ENCODE measurements at regions not wholly inside any gene's neighbourhood (a gene's known extent, or its start where the extent isn't known, plus 50 kb on each side); places are given as distances from the start of the nearest gene placed in this dataset.

- TF ChIP-seq POLR2AphosphoS5 (IDR thresholded peaks at IDR 0.05; ENCODE audit: borderline replicate concordance, low read depth, low read length) (no peak), EZH2 (IDR thresholded peaks at IDR 0.05) (no peak), FOXP2 (optimal IDR thresholded peaks at IDR 0.05; ENCODE audit: control extremely low read depth, extremely low read length, insufficient read depth) (no peak)
These were observed 213.9 kb upstream of the USP25 start for GRCh38 chr21:15515908-15516307.

GRCh38 chr21:15517394-15517793, 212.4 kb upstream of the USP25 start:
- no peak for DNase-seq (ENCODE audit: low read depth, low spot score)
- no peak overlapping the region for H3K9ac ChIP-seq (ENCODE audit: insufficient read length)
- H3K4me3 ChIP-seq = no peak overlapping the region
- no peak overlapping the region for H3K27ac ChIP-seq
- H3K9me3 ChIP-seq (ENCODE audit: low read depth, low read length) = no peaks in the 10 kb centered on the region
- H3K36me3 ChIP-seq (ENCODE audit: insufficient read depth, low read length) = no peaks in the 10 kb centered on the region
- TF ChIP-seq EZH2 (IDR thresholded peaks at IDR 0.05) (no peak), POLR2AphosphoS5 (IDR thresholded peaks at IDR 0.05; ENCODE audit: borderline replicate concordance, low read depth, low read length) (no peak), FOXP2 (optimal IDR thresholded peaks at IDR 0.05; ENCODE audit: control extremely low read depth, extremely low read length, insufficient read depth) (no peak)

More at GRCh38 chr21:15515908-15516307, 213.9 kb upstream of the USP25 start:
- Histone ChIP-seq H3K27ac (no peak overlapping the region), H3K36me3 (ENCODE audit: insufficient read depth, low read length) (no peaks in the 10 kb centered on the region), H3K9me3 (ENCODE audit: low read depth, low read length) (no peaks in the 10 kb centered on the region), H3K9ac (ENCODE audit: insufficient read length) (no peak overlapping the region), H3K4me3 (no peak overlapping the region)
- DNase-seq (ENCODE audit: low read depth, low spot score) = no peak

GRCh38 chr21:15520811-15521643, 208.8 kb upstream of the USP25 start:
- H3K4me3 ChIP-seq = no peak overlapping the region
- H3K27ac ChIP-seq = no peak overlapping the region
- no peaks in the 10 kb centered on the region for H3K9me3 ChIP-seq (ENCODE audit: low read depth, low read length)
- TF ChIP-seq EZH2 (IDR thresholded peaks at IDR 0.05) (no peak), POLR2AphosphoS5 (IDR thresholded peaks at IDR 0.05; ENCODE audit: borderline replicate concordance, low read depth, low read length) (no peak), FOXP2 (optimal IDR thresholded peaks at IDR 0.05; ENCODE audit: control extremely low read depth, extremely low read length, insufficient read depth) (no peak)
- H3K36me3 ChIP-seq (ENCODE audit: insufficient read depth, low read length) = no peaks in the 10 kb centered on the region
- H3K9ac ChIP-seq (ENCODE audit: insufficient read length) = no peak overlapping the region
- no peak for DNase-seq (ENCODE audit: low read depth, low spot score)

- Histone ChIP-seq H3K36me3 (ENCODE audit: insufficient read depth, low read length) (no peaks in the 10 kb centered on the region), H3K9ac (ENCODE audit: insufficient read length) (no peak overlapping the region), H3K9me3 (ENCODE audit: low read depth, low read length) (no peaks in the 10 kb centered on the region), H3K27ac (no peak overlapping the region), H3K4me3 (no peak overlapping the region)
- DNase-seq (ENCODE audit: low read depth, low spot score) = no peak
- TF ChIP-seq EZH2 (IDR thresholded peaks at IDR 0.05) = no peak
- no peak for TF ChIP-seq FOXP2 (optimal IDR thresholded peaks at IDR 0.05; ENCODE audit: control extremely low read depth, extremely low read length, insufficient read depth)
- TF ChIP-seq POLR2AphosphoS5 (IDR thresholded peaks at IDR 0.05; ENCODE audit: borderline replicate concordance, low read depth, low read length) = no peak
These were observed 208.2 kb upstream of the USP25 start for GRCh38 chr21:15521644-15522001.

- H3K9ac ChIP-seq (ENCODE audit: insufficient read length) = no peak overlapping the region
- no peaks in the 10 kb centered on the region for H3K9me3 ChIP-seq (ENCODE audit: low read depth, low read length)
- no peak for DNase-seq (ENCODE audit: low read depth, low spot score)
- no peak overlapping the region for H3K27ac ChIP-seq
- no peak overlapping the region for H3K4me3 ChIP-seq
- no peak for TF ChIP-seq POLR2AphosphoS5 (IDR thresholded peaks at IDR 0.05; ENCODE audit: borderline replicate concordance, low read depth, low read length)
- no peak for TF ChIP-seq FOXP2 (optimal IDR thresholded peaks at IDR 0.05; ENCODE audit: control extremely low read depth, extremely low read length, insufficient read depth)
- no peak for TF ChIP-seq EZH2 (IDR thresholded peaks at IDR 0.05)
- no peaks in the 10 kb centered on the region for H3K36me3 ChIP-seq (ENCODE audit: insufficient read depth, low read length)
These were observed 207.6 kb upstream of the USP25 start for GRCh38 chr21:15522148-15522547.

- no peak for DNase-seq (ENCODE audit: low read depth, low spot score)
- no peaks in the 10 kb centered on the region for H3K9me3 ChIP-seq (ENCODE audit: low read depth, low read length)
- TF ChIP-seq EZH2 (IDR thresholded peaks at IDR 0.05) = no peak
- TF ChIP-seq POLR2AphosphoS5 (IDR thresholded peaks at IDR 0.05; ENCODE audit: borderline replicate concordance, low read depth, low read length) = no peak
- no peak for TF ChIP-seq FOXP2 (optimal IDR thresholded peaks at IDR 0.05; ENCODE audit: control extremely low read depth, extremely low read length, insufficient read depth)
- H3K4me3 ChIP-seq = no peak overlapping the region
- H3K36me3 ChIP-seq (ENCODE audit: insufficient read depth, low read length) = no peaks in the 10 kb centered on the region
- H3K9ac ChIP-seq (ENCODE audit: insufficient read length) = no peak overlapping the region
- H3K27ac ChIP-seq = no peak overlapping the region
These were observed 204.9 kb upstream of the USP25 start for GRCh38 chr21:15524855-15525254.

- DNase-seq (ENCODE audit: low read depth, low spot score) = no peak
- H3K4me3 ChIP-seq = no peak overlapping the region
- no peaks in the 10 kb centered on the region for H3K36me3 ChIP-seq (ENCODE audit: insufficient read depth, low read length)
- H3K9ac ChIP-seq (ENCODE audit: insufficient read length) = no peak overlapping the region
- H3K9me3 ChIP-seq (ENCODE audit: low read depth, low read length) = no peaks in the 10 kb centered on the region
- no peak overlapping the region for H3K27ac ChIP-seq
- no peak for TF ChIP-seq POLR2AphosphoS5 (IDR thresholded peaks at IDR 0.05; ENCODE audit: borderline replicate concordance, low read depth, low read length)
- no peak for TF ChIP-seq EZH2 (IDR thresholded peaks at IDR 0.05)
- TF ChIP-seq FOXP2 (optimal IDR thresholded peaks at IDR 0.05; ENCODE audit: control extremely low read depth, extremely low read length, insufficient read depth) = no peak
These were observed 203.0 kb upstream of the USP25 start for GRCh38 chr21:15526798-15527197.

- Histone ChIP-seq H3K4me3 (no peak overlapping the region), H3K9ac (ENCODE audit: insufficient read length) (no peak overlapping the region), H3K27ac (no peak overlapping the region), H3K9me3 (ENCODE audit: low read depth, low read length) (no peaks in the 10 kb centered on the region), H3K36me3 (ENCODE audit: insufficient read depth, low read length) (no peaks in the 10 kb centered on the region)
- no peak for DNase-seq (ENCODE audit: low read depth, low spot score)
- TF ChIP-seq EZH2 (IDR thresholded peaks at IDR 0.05) (no peak), FOXP2 (optimal IDR thresholded peaks at IDR 0.05; ENCODE audit: control extremely low read depth, extremely low read length, insufficient read depth) (no peak), POLR2AphosphoS5 (IDR thresholded peaks at IDR 0.05; ENCODE audit: borderline replicate concordance, low read depth, low read length) (no peak)
These were observed 201.4 kb upstream of the USP25 start for GRCh38 chr21:15528346-15528745.

Measured in SK-N-MC (cell line).